Colonic mucosa (tissue), 4 donors: ENCODE measurements at regions not wholly inside any gene's neighbourhood (a gene's known extent, or its start where the extent isn't known, plus 50 kb on each side); places are given as distances from the start of the nearest gene placed in this dataset.

Experiments used
- DNase-seq: peaks from one replicate; pipeline ENCODE4 v3.0.0-alpha.2; 2020
- H3K27ac ChIP-seq: fragments of 200-600 bp; one replicate; pipeline ENCODE4 v1.8.0; 2021
- H3K27me3 ChIP-seq: fragments of 200-600 bp; one replicate; pipeline ENCODE4 v1.8.0; 2021
- H3K36me3 ChIP-seq: fragments of 200-600 bp; one replicate; pipeline ENCODE4 v1.8.0; 2021
- H3K4me1 ChIP-seq: fragments of 200-600 bp; one replicate; pipeline ENCODE4 v1.8.0; 2021; ENCODE audit warnings: mild to moderate bottlenecking
- H3K4me3 ChIP-seq: fragments of 200-600 bp; one replicate; pipeline ENCODE4 v1.8.0; 2021
- H3K9ac ChIP-seq, 2 donors: one replicate each; pipeline ENCODE4 v1.7.0; 2013; ENCODE audit warnings: control low read depth in 2 of 2, low read depth in 2 of 2, low read length in 2 of 2
- H3K9me3 ChIP-seq: fragments of 200-600 bp; one replicate; pipeline ENCODE4 v1.8.0; 2021
- CTCF ChIP-seq: fragments of 200-600 bp; IDR thresholded peaks from one replicate; pipeline ENCODE4 v1.8.0; 2022; ENCODE audit warnings: antibody characterized with exemption, mild to moderate bottlenecking
- intact Hi-C: fragments of 100-400 bp; cut with DNase I; formaldehyde crosslinking; loops from one replicate; pipeline ENCODE4 v1.14.1; 2022
- donor health status: healthy.
- donor health status: DM: no; HTN: no; CAD: no.
- donor health status: DM: no; HTN: no; CAD: no.

- no peaks in the 10 kb centered on the region for H3K36me3 ChIP-seq
- intact Hi-C loops = no loop called here
- H3K9me3 ChIP-seq = no peaks in the 10 kb centered on the region
- H3K4me3 ChIP-seq = no peak overlapping the region
- TF ChIP-seq CTCF = no peak
- H3K27me3 ChIP-seq = no peaks in the 10 kb centered on the region
- no peak overlapping the region for H3K27ac ChIP-seq
- no peak overlapping the region for H3K9ac ChIP-seq
- DNase-seq = no peak
- H3K4me1 ChIP-seq = no peaks in the 10 kb centered on the region
Measured at GRCh38 chr17:52213451-52213850, 54.9 kb upstream of the CA10 start.

- Histone ChIP-seq H3K9ac (no peak overlapping the region), H3K9me3 (no peaks in the 10 kb centered on the region), H3K4me1 (no peaks in the 10 kb centered on the region), H3K27ac (no peak overlapping the region), H3K4me3 (no peak overlapping the region), H3K36me3 (no peaks in the 10 kb centered on the region), H3K27me3 (no peaks in the 10 kb centered on the region)
- intact Hi-C loops = no loop called here
- no peak for DNase-seq
- no peak for TF ChIP-seq CTCF
Measured at GRCh38 chr17:52212851-52213250, 54.3 kb upstream of the CA10 start.

GRCh38 chr17:52209507-52209906, 51.0 kb upstream of the CA10 start:
- no peak overlapping the region for H3K4me3 ChIP-seq
- no peak for TF ChIP-seq CTCF
- no peak for DNase-seq
- H3K9me3 ChIP-seq = no peaks in the 10 kb centered on the region
- intact Hi-C loops = no loop called here
- no peaks in the 10 kb centered on the region for H3K27me3 ChIP-seq
- no peak overlapping the region for H3K27ac ChIP-seq
- no peaks in the 10 kb centered on the region for H3K36me3 ChIP-seq
- H3K9ac ChIP-seq = no peak overlapping the region
- no peaks in the 10 kb centered on the region for H3K4me1 ChIP-seq
